ENCODE measurements at regions not wholly inside any gene's neighbourhood (a gene's known extent, or its start where the extent isn't known, plus 50 kb on each side); places are given as distances from the start of the nearest gene placed in this dataset.

- DNase-seq, result no peak
These were observed 51.9 kb downstream of the CEBPB start for GRCh38 chr20:50242548-50242862.

DNA sequence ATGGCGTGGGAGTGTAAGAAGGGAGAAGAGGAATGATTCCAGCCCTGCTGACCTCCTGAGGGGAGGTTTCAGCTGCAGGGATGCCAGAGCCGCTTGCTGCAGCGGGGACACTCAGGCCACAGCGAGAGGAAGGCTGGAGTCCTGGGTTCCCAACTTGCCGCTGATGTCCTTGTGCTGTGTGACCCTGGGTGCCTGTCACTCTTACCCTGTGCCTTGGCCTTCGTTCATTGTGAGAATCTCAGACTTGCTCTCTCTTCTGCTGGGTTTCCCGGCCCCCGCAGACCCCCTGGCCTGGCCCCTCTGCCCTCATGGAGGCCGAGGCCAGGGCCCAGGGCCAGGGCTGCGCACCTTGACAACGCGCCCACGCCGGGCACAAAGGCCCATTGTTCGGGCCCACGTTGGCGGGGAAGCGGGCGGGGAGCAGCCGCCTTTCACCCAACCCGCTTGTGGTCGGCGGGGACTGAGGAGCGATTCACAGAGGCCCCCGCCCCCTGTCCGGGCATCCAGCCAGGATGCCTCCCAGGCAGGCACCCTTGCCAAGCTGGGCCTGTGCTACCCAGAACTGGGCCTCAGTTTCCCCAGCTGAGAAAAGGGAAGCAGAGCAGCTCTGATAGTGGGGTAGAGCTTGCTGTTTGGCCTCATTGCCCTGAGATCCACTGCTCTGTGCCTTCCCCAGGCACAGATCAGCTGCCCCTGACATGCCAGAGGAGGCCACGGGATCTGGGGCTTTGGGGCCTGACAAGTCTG is 52.4 kb downstream of the CEBPB start:
- DNase-seq, result no peak

GRCh38 chr20:50243610-50244351 is 53.2 kb downstream of the CEBPB start:
- no peak for DNase-seq

DNA sequence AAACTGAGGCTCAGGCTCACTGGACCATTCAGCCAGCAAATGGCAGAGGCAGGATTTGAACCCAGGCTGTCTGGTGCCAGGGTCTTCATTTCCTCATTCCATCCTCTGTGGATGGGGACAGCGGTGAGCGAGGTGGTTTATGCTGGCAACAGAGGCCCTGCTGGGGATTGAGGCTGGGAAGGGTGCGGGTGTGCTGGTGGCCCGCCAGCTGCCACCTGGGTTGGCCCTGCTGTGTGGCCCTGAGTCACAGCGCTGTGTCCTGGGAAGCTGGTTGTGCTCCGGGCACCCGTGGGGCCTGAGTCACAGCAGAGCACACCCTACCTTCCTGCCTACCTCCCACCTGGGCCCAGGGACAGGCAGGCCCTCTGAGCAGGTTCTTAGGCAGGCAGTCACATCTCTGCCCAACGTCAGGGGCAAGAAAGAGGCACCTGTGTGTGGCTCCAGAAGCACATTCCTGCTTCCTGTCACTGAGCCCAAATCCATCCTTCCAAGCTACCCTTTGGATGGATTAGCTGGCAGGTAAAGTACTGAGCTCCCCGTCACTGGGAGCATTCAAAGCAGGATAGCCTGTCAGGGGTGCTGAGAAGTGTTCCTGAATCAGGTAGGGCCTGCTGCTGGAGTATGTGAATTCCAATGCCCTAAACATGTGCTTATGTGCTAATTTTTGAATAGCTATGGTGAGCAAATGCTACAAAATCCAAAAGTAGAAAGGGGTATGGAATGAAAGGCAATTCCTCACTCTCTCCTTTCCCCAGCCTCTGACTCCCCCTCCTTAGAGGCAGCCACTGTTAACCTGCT is 53.9 kb downstream of the CEBPB start:
- no peak for DNase-seq

- no peak for DNase-seq
These were observed 55.1 kb downstream of the CEBPB start for GRCh38 chr20:50245498-50246366.

DNA sequence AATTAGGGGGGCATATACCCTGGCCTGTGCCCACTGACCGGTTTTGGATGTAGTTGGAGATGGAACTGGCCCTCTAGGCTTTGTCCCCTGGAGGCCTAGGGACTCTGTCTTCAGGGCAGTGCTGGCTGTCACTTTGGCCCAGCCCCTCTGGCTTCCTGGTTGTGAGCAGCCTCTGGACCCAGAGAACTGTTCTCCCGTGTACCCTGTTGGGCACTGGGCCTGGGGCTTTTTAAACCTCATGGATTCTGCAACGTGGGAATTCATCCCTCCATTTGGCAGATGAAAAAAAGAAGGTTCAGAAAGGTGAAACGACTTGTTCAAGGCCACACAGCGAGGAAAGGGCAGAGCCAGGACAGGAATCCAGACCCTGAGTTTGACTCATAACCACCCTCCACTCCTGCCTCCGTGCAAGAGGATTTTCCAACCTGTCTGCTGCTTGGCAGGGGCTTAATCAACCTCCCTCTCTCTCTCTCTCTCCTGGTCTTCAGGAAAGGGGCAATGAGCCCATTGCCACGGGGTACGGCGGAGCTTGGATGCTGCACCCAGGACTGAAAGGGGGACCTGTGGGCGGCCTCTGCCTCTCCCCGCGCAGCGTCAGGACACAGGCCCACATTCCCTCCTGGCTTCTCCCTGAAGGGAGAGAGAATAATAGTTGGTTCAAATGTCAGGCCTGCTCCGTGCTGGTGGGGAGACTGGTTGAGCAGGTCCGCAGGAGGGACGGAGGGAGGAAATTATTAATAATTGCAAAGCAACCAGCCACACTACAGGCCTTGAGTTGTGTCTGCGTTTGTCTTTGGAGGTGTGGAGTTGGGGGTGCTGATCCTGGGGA is 56.0 kb downstream of the CEBPB start:
- no peak for DNase-seq

- DNase-seq, result no peak
These were observed 56.8 kb downstream of the CEBPB start for GRCh38 chr20:50247196-50248094.

DNA sequence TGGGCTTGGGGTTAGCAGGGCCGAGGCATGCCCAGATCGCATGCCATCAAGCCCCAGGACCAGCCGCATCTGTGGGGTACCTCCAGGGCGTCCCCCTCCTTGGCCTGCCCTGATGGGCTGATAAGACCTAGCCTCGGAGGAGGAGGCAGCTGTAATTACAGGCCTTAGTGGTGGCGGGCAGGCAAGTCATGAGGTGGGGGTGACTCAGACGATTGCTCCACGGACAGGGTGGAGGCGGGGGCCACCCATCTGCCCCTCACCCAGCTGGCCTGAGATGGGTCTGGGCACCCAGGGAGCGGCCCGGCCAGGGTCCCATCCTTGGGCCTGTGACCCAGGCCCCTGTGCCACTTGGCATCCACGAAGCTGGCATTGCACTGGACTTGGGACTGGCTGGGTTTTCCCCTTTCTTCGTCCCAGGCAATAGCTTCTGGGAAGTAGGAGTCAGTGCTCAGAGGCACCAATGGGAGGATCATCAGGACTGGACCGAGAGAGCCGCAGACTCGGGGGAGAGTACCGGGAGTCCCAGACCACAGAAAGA is 57.5 kb downstream of the CEBPB start:
- DNase-seq, result no peak

GRCh38 chr20:50249447-50250388 is 59.1 kb downstream of the CEBPB start:
- DNase-seq, result no peak

GRCh38 chr20:50250679-50251382 is 60.2 kb downstream of the CEBPB start:
- no peak for DNase-seq

DNA sequence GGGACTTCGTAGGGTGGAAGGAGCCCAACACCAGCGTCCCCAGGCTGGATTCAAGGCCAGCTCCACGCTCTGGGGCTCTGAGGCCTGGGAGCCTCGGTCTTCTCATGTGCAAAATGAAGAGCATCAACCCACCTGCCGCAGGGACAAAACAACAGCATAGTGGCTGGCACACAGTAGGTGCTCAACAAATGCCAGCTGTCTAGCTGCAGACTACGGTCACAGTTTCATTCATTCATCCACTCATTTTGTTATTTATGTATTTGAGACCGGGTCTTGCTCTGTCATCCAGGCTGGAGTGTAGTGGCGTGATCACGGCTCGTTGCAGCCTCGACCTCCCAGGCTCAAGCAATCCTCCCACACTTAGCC is 60.7 kb downstream of the CEBPB start:
- DNase-seq, result no peak

- DNase-seq, result no peak
These were observed 61.4 kb downstream of the CEBPB start for GRCh38 chr20:50251992-50252511.

DNA sequence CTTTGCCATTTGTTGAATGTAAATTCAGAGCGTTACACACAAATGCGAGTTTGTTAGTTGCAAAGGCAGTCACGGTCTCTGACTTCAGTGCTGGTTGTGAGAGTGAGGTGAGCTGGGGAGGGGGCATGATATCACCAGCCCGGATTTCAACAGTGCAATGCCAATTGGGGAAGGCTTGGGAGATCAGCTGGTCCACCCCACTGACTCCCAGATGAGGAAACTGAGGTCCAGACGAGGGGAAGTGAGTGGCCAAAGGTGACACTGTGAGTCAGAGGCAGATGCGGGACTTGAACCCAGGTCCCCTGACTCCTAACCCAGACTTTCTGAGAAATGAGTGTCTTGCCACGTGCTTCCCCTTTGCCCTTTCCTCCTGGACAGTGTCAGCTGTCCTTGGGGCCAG is 62.1 kb downstream of the CEBPB start:
- no peak for DNase-seq

- DNase-seq, result no peak
These were observed 62.5 kb downstream of the CEBPB start for GRCh38 chr20:50253101-50253500.

DNA sequence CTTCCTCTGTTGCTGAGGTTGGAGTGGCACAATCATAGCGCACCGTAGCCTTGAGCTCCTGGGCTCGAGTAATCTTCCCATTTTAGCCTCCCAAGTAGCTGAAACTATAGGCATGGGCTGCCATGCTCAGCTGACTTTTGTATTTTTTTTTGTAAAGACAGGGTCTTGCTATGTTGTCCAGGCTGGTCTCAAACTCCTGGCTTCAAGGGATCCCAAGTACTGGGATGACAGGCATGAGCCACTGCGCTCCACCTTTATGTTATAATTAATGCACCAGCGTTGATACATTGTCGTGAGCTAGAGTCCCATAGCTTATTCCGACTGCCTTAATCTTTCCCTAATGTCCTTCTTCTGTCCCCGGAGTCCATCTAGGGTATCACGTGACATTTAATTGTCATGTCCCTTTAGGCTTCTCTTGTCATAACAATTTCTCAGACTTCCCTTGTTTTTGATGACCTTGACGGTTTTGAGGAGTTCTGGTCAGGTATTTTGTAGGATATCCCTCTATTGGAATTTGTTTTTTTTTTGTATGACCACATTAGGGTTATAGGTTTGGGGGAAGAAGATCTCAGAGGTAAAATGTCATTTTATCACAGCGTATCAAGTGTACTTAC is 63.9 kb downstream of the CEBPB start:
- no peak for DNase-seq

- DNase-seq, result no peak
These were observed 65.9 kb downstream of the CEBPB start for GRCh38 chr20:50256577-50256976.

- no peak for DNase-seq
These were observed 67.2 kb downstream of the CEBPB start for GRCh38 chr20:50257860-50258259.
